ENCODE measurements at regions not wholly inside any gene's neighbourhood (a gene's known extent, or its start where the extent isn't known, plus 50 kb on each side); places are given as distances from the start of the nearest gene placed in this dataset.

DNA sequence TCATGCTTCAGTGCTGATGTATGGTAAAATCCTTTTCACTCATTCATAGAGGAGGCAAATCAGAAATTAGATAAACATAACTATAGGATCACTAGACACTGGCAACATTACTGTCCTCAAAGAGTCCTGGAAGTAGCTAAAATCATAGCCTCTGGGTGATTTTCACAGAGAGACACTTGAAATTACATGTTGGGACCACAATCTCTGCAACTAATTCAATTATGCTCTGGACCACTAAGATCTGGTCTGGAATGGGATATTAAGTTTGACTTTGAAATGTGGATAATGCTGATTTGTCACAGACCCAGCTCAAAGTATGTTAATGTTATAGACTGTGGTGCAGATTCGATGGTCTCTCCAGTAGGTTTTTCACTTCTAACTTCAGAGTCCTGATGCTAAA, 214.6 kb upstream of the CCNH start (continued):
- no peak for TF ChIP-seq ZFP30 (CRISPR knock-in tag; IDR thresholded peaks at IDR 0.05; ENCODE audit: borderline replicate concordance)
- TF ChIP-seq, protein P1, sequence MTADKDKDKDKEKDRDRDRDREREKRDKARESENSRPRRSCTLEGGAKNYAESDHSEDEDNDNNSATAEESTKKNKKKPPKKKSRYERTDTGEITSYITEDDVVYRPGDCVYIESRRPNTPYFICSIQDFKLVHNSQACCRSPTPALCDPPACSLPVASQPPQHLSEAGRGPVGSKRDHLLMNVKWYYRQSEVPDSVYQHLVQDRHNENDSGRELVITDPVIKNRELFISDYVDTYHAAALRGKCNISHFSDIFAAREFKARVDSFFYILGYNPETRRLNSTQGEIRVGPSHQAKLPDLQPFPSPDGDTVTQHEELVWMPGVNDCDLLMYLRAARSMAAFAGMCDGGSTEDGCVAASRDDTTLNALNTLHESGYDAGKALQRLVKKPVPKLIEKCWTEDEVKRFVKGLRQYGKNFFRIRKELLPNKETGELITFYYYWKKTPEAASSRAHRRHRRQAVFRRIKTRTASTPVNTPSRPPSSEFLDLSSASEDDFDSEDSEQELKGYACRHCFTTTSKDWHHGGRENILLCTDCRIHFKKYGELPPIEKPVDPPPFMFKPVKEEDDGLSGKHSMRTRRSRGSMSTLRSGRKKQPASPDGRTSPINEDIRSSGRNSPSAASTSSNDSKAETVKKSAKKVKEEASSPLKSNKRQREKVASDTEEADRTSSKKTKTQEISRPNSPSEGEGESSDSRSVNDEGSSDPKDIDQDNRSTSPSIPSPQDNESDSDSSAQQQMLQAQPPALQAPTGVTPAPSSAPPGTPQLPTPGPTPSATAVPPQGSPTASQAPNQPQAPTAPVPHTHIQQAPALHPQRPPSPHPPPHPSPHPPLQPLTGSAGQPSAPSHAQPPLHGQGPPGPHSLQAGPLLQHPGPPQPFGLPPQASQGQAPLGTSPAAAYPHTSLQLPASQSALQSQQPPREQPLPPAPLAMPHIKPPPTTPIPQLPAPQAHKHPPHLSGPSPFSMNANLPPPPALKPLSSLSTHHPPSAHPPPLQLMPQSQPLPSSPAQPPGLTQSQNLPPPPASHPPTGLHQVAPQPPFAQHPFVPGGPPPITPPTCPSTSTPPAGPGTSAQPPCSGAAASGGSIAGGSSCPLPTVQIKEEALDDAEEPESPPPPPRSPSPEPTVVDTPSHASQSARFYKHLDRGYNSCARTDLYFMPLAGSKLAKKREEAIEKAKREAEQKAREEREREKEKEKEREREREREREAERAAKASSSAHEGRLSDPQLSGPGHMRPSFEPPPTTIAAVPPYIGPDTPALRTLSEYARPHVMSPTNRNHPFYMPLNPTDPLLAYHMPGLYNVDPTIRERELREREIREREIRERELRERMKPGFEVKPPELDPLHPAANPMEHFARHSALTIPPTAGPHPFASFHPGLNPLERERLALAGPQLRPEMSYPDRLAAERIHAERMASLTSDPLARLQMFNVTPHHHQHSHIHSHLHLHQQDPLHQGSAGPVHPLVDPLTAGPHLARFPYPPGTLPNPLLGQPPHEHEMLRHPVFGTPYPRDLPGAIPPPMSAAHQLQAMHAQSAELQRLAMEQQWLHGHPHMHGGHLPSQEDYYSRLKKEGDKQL (CRISPR knock-in tag; IDR thresholded peaks at IDR 0.05; ENCODE audit: borderline replicate concordance) = no peak

DNA sequence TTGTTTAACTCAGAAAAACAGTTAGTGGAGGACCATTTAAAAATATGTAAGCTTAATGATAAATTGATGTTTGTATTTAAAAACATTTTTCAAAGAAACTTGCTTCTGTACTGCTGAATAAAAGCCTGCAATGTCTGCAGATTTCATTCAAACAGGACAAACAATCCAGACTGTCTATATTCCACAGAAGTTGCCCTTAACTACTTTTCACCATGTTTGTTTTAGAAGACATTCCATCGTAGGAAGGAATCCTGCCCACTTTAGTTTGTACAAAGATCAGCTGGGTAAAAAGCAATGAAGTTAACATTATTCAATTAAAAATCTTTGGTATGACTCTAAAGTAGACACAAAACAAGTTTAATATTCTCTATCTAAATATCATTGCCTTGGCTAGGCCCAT, 195.7 kb upstream of the CCNH start:
- Histone ChIP-seq H3K4me1 (replicated peaks in 1 of 2; ENCODE audit: control insufficient read depth in 2 of 2, insufficient read depth in 2 of 2, low read length in 2 of 2) (no peaks in the 10 kb centered on the region), H3K36me3 (ENCODE audit: control insufficient read depth, insufficient read depth, low read length) (no peaks in the 10 kb centered on the region), H3K27ac (ENCODE audit: extremely low read depth, low read depth, low read length) (no peak overlapping the region), H3K4me3 (no peak overlapping the region), H2AFZ (ENCODE audit: low read depth, low read length) (no peak overlapping the region), H3K4me2 (ENCODE audit: insufficient read depth, low read length) (no peak overlapping the region), H3K79me2 (ENCODE audit: control insufficient read depth, insufficient read depth, low read length) (no peaks in the 10 kb centered on the region), H3K9ac (ENCODE audit: insufficient read depth in 1 of 2, low read depth in 2 of 2, low read length in 2 of 2) (no peak overlapping the region), H4K20me1 (replicated peaks; ENCODE audit: control insufficient read depth, insufficient read depth, low read length) (no peaks in the 10 kb centered on the region), H3K9me3 (replicated peaks; ENCODE audit: control insufficient read depth, insufficient read depth, low read depth, low read length) (no peaks in the 10 kb centered on the region), H3K9me1 (ENCODE audit: control insufficient read depth, insufficient read depth, low read length) (no peaks in the 10 kb centered on the region), H3K27me3 (ENCODE audit: control insufficient read depth in 2 of 2, insufficient read depth in 2 of 2, low read length in 2 of 2) (no peaks in the 10 kb centered on the region)
- FAIRE-seq (no peak), ATAC-seq (no peak), DNase-seq (ENCODE audit: extremely low read depth in 1 of 4, low spot score in 3 of 4) (no peak)
- 0% methylated on average over 1 of the region's 1 CpG for WGBS (ENCODE audit: insufficient coverage, low coverage, missing lambda C conversion rate)
- intact Hi-C loops (cut with micrococcal nuclease) (no loop called here), in situ Hi-C loops (cut with MboI) (no loop called here)
- no TSS peak for BruUV-seq (replicated peaks)
- POLR2A ChIA-PET = no interaction called here
- CTCF ChIA-PET (ENCODE audit: low intra/inter-chr PET ratio) = no interaction called here
- TF ChIP-seq ZNF311 (CRISPR knock-in tag; IDR thresholded peaks at IDR 0.05) (no peak), ZFPM2 (CRISPR knock-in tag; IDR thresholded peaks at IDR 0.05) (no peak), WHSC1 (IDR thresholded peaks at IDR 0.05; ENCODE audit: low read length) (no peak), KAT2B (IDR thresholded peaks at IDR 0.05; ENCODE audit: low read depth, low read length) (no peak), RBM22 (IDR thresholded peaks at IDR 0.05; ENCODE audit: low read depth, low read length, poor library complexity, severe bottlenecking) (no peak), ZNF780A (CRISPR knock-in tag; IDR thresholded peaks at IDR 0.05) (no peak), ILF3 (IDR thresholded peaks at IDR 0.05; ENCODE audit: borderline replicate concordance) (no peak), ZNF507 (tag; conservative IDR thresholded peaks at IDR 0.05) (no peak), ELF4 (CRISPR knock-in tag; IDR thresholded peaks at IDR 0.05) (no peak)
- TF ChIP-seq, protein P2, sequence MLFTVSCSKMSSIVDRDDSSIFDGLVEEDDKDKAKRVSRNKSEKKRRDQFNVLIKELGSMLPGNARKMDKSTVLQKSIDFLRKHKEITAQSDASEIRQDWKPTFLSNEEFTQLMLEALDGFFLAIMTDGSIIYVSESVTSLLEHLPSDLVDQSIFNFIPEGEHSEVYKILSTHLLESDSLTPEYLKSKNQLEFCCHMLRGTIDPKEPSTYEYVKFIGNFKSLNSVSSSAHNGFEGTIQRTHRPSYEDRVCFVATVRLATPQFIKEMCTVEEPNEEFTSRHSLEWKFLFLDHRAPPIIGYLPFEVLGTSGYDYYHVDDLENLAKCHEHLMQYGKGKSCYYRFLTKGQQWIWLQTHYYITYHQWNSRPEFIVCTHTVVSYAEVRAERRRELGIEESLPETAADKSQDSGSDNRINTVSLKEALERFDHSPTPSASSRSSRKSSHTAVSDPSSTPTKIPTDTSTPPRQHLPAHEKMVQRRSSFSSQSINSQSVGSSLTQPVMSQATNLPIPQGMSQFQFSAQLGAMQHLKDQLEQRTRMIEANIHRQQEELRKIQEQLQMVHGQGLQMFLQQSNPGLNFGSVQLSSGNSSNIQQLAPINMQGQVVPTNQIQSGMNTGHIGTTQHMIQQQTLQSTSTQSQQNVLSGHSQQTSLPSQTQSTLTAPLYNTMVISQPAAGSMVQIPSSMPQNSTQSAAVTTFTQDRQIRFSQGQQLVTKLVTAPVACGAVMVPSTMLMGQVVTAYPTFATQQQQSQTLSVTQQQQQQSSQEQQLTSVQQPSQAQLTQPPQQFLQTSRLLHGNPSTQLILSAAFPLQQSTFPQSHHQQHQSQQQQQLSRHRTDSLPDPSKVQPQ (CRISPR knock-in tag; IDR thresholded peaks at IDR 0.05; ENCODE audit: borderline replicate concordance) = no peak
- TF ChIP-seq, protein P3, sequence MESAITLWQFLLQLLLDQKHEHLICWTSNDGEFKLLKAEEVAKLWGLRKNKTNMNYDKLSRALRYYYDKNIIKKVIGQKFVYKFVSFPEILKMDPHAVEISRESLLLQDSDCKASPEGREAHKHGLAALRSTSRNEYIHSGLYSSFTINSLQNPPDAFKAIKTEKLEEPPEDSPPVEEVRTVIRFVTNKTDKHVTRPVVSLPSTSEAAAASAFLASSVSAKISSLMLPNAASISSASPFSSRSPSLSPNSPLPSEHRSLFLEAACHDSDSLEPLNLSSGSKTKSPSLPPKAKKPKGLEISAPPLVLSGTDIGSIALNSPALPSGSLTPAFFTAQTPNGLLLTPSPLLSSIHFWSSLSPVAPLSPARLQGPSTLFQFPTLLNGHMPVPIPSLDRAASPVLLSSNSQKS (CRISPR knock-in tag; IDR thresholded peaks at IDR 0.05) = no peak

Measured in K562 (cell line).